Breast epithelium (tissue), 3 donors: ENCODE measurements at regions not wholly inside any gene's neighbourhood (a gene's known extent, or its start where the extent isn't known, plus 50 kb on each side); places are given as distances from the start of the nearest gene placed in this dataset.

Experiments
- CTCF ChIP-seq, 3 donors: fragments of 450-650 bp; IDR thresholded peaks; one replicate each; pipeline ENCODE4 v1.5.1; 2016 to 2017; ENCODE audit warnings: antibody characterized with exemption in 3 of 3, mild to moderate bottlenecking in 3 of 3, moderate library complexity in 3 of 3
- POLR2A ChIP-seq: fragments of 450-650 bp; IDR thresholded peaks from one replicate; pipeline ENCODE4 v1.6.1; 2016; ENCODE audit warnings: antibody characterized with exemption, mild to moderate bottlenecking, moderate library complexity
- POLR2AphosphoS5 ChIP-seq, 3 donors: sonication (generic); formaldehyde crosslinking; IDR thresholded peaks; one replicate each; pipeline ENCODE4 v1.6.1; 2017; ENCODE audit warnings: antibody characterized with exemption in 3 of 3

GRCh38 chr7:13673290-13673689, 316.2 kb downstream of the ETV1 start:
- TF ChIP-seq POLR2AphosphoS5 (IDR thresholded peaks at IDR 0.05) (no peak), CTCF (IDR thresholded peaks at IDR 0.05) (no peak), POLR2A (no peak)
